Nucleus accumbens (tissue), 56 donors: ENCODE measurements at regions not wholly inside any gene's neighbourhood (a gene's known extent, or its start where the extent isn't known, plus 50 kb on each side); places are given as distances from the start of the nearest gene placed in this dataset.

ENCODE experiments used
- DNase-seq, 56 donors: peaks; one replicate each; lab custom pipeline; 2025; lab: John Stamatoyannopoulos, UW

DNA sequence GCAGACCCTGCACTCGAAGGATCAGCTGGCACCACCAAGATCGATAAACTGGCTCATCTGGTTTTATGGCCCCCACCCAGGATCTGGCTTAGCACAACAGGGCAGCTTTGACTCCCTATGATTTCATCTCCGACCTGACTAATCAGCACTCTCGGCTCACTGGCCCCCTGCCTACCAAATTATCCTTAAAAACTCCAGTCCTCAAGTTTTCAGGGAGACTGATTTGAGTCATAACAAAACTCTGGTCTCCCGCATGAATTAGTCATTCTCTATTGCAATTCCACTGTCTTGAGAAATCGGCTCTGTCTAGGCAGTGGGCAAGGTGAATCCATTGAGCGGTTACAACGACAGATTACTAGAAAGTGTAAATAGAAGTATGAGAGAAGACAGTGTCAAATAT is 521.9 kb upstream of the RGMA start:
- no peak for DNase-seq

DNA sequence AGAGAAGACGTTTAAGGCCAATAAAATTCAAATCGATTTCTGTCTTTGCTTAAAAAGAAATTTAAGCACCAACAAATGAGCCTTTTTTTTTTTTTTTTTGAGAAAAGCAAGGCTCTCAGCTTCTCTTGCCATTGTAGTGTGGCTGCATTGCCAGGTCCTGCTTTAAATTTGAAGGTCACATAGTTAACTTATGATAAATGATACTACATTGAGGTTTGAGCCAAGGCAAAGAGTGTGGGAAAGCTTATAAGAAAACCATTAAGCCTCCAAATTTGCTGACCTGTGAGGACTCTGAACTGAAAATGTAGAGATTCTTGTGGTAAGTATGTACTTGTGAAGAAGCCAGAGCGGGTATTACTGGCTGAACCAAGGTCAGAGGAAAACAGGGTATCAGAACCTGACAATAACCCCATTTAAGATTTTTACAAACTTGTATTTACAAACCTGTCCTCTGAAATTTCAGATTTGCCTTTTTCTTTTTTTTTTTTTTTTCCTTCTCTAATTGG is 519.7 kb upstream of the RGMA start:
- no peak for DNase-seq

DNA sequence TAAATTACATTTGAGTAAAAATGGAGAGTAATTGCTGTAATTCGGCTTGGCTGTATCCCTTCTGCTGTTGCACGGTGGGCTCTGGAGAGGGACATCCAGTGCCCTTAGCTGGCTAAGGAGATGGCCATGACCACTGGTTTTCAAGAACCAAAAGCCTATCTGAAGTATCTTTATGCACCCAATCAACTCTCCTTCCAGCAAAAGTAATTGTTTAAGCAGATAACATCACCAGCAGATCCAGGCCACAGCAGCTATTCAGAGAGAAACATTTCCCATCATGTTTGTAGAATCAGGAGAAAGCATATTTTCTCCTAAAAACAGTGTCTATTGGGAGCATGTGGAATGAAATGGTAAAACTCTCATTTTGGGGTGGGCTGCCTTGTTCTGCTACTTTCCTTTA is 514.5 kb upstream of the RGMA start:
- DNase-seq = no peak

DNA sequence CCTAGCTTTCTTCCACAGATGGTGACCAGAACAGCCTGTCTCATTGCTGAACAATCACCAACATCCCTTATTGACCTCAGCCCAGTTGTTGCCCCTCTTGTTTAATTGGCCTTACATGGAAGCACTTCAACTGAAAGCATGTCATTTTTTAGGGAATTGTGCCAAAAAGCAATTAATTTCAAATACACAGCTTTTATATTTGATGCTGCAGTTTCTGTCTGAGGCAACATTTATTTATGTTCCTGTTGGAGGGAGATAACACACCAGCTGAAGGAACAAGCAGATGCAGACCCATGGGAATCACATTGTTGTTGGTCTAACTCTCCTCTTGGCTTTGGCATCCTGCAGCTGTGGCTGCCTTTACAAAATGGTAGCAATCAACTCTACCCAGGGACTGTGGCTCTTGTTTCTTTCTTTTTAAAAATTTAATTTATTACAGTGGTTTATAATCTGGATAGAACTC is 498.1 kb upstream of the RGMA start:
- no peak for DNase-seq

DNA sequence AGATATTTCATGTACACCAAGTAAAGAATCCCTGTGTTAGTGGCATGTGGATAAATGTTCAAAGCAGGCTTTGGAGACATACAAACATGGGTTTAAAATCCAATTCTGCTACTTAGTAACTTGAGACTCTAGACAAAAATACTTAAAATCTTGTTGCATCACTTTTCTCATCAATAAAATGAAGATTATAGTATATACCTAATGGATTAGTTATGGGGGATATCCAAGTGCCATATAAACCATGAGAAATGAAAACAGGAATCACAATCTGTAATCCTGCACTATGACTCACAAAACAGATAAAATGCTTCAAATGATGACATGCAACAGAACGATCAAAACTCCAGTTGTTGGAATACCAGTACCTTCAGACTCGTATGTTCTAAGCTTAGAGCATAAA is 496.0 kb upstream of the RGMA start:
- DNase-seq = no peak

DNA sequence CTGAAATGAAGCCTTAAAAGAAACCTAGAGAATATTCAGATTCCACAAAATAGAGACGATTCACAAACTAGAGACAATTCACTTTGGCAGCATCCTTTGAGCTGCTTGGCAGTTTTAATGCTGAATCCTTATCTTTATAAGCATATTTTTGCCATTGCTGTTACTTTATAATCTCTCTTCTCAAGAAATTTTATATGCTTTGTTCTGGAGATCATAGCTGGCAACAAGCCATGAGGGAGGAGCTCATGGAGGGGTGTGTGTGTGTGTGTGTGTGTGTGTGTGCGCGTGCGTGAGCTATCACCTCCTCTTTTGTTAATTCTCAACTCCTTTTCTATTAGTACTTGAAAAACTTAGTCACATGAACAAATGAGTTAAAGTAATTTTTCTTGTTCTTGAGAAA is 495.0 kb upstream of the RGMA start:
- DNase-seq = no peak

DNA sequence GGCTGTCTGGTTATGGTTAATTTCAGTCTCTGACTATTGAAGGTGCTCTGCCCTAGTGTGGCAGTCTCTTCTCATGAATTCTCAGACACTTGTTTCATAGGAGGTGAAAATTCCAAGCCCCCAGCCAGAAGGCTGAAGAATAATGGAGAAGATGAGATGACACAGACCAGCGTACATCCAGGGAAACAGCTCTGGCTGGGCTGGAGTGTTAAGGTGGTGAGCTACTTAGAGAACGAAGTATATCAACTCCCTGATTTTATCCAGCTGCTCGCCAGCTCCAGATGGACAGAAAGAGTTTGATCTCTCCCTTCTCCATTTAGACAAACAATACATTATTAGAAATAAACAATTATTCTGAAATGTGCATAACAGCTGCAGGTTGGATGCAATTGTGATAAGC is 494.5 kb upstream of the RGMA start:
- DNase-seq = no peak

DNA sequence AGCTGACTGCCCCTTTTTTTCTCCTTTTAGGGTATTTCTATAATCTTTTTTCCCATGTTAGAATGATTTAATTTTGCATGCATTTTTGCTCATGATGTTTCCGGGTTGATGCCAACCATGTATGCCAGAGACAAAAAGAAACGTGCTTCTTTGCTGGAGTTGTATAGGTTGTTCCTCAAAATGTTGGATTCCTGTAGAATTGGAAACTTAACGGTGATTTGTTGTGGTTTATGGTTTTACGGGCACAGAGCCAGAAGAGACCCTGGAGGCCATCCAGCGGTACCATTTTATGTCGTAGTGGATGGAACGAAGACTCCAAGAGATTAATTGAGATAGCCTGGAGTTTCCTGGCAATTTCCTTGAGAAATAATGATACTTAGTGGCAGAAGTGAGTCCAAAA is 481.5 kb upstream of the RGMA start:
- DNase-seq = no peak

DNA sequence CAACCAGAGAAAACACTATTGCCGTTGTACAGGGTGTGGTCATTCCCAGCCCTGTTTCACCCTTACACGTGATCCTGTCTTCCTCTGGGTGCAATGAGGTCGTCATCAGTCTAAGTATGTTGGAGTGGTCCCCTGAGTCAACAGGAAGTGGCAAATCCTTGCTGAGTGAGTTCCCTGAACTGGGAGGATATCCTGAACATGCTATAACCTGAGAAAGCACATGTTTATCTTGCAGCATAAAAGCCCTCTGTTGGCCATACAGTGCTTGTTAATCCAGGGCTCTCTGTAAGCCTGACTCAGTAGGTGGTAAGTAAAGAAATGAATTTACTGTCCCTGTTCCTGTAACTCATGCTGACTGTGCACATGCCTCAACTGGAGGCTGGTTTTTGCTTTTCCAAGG is 477.8 kb upstream of the RGMA start:
- no peak for DNase-seq

DNA sequence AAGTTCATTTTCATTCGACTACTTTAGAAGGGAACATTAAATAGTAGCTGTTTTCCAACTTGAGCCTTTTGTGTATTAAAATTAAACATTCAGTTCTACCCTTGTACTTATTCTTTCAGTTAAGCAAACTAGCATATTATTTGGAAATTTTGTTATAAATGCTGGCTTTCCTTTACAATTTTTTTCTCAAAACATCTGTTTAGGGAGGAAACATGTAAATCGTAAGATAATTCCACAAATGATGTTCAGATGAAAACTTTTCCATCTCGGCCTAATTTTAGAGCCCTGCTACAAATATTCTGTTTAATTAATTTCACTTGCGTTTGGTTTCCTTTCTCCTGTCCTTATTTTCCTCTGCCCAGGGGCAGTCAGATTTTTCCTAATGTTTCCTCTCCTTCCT is 476.2 kb upstream of the RGMA start:
- DNase-seq = no peak

DNA sequence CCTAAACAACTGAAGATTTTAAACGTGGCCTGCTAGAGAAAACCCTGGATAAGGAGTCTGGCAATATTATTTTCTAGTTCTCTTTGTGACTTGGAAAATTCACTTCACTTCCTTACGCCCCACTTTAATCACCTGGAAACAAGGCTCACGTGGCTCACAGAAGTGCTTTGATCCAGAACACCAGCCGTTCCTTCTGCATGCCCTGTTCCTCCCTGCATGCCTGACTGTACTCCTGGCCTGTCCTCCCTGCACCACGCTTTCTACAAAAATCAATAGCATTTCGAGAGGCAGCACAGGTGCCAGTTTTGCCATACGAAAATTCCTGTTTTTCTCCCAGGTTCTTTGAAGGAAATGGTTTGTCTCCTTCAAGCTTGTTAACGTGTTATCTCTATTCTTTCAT is 474.2 kb upstream of the RGMA start:
- no peak for DNase-seq

DNA sequence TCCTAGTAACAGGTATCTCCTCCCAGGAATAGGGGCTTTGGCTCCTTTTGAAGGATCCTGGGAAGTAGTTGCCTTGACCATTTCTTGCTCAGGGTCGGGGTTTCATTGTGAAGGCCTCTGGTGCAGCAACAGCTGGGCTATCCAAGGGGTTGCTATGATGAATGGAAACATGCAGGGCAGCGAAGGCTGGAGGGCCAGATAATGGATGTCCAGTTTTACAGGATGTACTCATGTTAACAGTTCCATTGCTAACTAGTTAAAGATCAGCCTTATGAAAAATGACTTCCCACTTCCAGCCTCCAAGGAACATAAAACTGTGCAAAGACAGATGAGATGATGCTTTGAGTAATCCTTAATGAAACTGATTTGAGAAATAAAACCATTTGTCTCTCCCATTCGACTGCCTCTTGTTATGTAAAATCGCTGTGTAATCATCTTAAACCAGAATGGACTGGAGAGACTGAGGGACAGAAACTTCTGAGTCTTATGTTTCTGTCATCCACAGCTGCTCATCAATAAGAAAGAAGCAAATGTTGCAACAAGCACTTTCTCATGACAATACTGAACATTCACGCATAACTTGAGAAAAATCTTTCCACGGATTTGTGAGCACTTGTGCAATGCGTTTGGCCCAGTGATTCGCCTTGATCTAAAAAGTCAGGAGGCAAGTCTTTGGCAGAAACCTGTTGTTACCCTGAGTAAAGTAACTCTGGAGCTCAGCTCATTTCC is 473.5 kb upstream of the RGMA start:
- DNase-seq = no peak

DNA sequence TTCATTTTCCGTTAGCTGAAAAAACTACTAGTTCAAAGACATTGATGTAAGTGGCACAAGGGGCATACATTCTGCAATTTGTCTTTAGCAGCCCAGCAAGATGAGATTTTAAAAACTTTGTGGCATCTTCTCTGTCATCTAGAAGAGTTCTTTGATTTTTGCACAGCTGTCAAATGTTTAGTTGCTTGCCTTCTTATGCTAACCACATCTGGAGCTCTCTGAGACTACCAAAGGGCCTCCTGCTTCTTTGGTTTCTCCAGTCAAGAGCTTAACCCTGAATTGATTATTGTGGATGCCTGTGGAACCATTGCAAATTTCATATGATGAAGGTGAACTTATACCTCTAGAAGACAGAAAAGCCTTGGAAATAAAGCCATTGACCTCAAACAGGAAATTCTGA is 468.7 kb upstream of the RGMA start:
- no peak for DNase-seq

DNA sequence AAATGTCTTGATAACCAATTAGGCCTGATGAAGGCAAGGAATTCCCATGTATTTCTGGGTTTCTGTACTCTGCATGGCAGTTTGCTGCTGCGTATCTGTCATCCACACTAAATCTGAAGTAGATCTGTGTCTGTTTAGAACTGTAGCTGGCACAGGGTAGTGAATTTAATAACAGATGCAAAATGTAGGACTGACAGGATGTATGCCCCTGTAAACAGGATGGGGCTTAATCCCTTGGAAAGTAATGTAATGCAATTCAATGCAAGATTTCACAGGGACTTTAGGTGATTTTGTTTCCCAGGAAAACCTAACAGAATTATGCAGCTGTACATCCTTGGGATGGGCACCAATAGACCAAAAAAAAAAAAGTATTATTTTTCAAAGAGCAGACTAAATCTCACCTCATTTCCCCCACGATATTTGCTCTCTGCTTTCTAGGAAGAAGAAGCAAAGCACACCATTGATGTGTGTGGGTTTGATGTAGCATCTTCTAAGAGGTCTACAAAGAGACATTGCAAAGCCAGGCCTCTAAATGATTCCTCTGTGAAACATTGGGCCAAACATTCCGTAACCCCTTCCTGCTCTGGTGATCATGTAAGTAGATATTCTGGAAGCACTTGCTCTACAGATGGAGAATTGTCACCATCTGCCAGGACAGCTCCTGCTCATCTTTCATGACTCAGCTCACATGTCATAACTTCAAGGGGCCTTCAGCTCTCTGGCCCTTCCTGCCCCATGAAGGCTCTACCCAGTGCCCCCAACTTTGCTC is 464.3 kb upstream of the RGMA start:
- no peak for DNase-seq

DNA sequence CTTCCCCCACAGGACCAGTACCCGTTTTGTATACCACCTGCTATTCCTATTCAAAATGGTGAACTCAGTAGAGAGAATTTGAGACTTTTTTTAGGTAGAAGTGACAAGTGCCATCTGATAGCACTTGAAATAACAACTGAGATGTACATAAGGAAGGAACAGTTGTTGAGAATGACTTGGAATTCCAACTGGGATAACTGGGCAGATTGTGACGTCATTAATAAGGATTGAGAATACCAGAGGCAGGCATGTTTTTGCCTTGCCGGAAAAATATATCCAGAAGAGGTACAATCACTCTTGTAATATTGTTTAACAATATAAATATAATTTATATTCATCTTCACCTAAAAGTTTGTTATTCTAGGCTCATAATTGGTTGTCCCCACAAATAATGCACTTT is 454.1 kb upstream of the RGMA start:
- no peak for DNase-seq

DNA sequence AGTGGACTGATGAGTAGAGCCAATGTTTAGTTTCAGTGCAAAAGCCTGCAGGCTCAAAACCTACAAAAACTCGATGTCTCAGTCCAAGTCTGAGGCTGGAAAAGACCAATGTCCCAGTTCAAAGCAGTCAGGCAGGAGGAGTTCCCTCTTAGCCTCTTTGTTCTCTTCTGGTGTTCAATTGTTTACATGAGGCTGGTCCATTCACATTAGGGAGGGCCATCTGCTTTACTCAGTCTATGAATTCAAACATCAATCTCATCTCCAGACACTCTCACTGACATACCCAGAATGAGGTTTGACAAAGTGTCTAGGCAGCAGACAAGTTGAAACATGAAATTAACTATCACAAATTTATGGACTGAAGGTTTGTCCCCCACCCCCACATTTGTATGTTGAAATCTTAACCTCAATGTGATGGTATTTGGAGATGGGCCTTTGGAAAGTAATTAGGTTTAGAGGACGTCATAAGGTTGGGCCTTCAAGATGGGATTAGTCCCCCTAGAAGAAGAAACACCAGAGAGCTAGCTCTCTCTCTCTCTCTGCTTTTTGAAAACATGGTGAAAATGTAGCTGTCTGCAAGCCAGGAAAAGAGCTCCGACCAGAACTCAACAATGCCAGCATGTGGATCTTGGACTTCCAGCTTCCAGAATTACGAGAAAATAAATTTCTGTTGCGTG is 438.5 kb upstream of the RGMA start:
- DNase-seq = no peak

DNA sequence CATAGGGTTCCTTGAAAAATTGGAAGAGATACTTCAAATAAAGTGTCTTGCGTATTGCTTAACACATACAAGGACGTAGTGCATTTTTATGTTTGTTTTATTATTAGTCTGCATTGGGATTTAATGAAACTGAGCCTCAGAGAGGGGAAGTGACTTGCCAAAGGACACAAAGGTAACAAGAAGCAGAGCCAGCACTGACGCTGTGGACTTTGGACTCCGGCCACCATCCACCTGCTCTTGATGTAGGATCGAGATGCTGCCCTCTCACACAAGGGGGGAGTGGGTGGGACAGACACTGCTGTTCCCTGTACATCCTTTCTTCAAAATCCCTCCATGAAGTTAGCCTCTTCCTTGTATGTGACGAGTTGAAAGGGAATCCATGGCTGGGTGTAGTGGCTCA is 435.4 kb upstream of the RGMA start:
- no peak for DNase-seq

DNA sequence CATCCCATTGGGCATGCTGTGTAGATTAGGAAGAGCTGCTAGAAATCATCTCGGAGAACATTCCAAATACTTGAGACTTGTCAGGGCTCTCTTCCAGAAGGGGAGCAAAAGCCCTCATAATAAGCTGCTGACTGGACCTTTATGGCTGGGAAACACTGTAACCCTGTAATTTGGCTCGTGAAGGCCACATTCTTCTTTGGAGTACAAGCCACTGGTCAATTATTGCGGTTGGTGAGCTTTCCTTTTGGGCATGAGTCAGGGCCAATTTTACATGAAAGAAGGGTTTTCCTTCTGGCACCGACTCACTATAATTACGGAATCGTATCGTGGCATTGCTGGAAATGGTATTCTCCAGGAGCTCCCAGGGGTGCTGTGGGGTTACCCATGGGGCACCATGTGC is 434.5 kb upstream of the RGMA start:
- DNase-seq = no peak

DNA sequence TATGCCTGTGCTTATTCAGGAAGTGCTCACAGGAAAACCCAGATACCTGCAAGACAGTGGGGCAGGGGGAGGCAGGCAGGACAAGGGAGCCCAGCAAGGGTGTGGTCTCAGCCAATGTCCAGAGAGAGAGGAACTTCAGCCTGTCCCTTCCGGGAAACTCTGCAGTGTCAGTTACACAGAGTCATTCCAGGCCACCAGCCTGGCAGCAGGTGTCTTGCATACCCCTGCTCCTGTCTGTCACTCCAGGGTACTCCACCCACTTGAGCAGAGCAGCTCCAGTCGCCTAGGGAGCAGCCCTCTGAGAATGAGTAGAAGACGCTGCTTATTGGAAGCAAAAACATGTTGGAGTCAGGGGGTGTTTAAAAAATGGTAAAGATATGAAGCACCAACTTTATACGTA is 431.2 kb upstream of the RGMA start:
- no peak for DNase-seq

DNA sequence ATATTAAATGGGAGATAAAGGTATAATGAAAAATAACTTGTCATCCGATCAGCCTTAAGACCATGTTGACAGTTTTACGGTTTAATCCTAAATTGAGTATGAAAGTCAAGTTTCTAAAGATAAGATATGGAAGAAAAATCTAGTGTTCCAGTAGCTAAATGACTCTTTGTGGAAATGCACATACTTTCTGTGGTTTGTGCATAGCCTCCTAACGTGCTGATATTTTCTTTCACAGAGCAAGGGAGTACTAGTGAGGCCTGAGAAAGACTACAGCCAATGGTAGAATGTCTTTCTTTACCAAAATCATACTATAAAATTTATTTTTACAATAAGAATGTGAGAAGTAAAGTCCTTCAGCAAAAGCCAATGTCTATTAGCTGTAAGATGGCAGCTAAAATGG is 430.6 kb upstream of the RGMA start:
- no peak for DNase-seq

DNA sequence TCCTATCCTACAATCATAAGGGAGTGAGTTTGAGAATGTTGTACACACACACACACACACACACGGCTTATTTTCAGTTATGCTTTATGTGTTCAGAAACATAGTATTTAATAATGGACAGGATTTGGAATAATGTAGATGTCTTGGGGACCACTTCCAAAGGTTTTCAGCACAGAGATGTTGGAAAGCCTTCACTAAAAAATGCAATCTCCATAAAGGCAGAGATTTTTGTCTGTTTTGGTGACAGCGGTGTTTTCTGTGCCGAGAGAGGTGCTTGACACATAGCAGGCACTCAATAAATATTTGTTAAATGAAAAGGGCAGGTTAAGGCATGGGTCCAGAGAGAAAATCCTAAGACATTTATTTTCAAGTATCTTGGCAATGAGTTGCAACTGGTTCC is 428.2 kb upstream of the RGMA start:
- no peak for DNase-seq
